Psoas muscle (tissue), 7 donors: ENCODE measurements at regions not wholly inside any gene's neighbourhood (a gene's known extent, or its start where the extent isn't known, plus 50 kb on each side); places are given as distances from the start of the nearest gene placed in this dataset.

ENCODE experiments used
- ATAC-seq, 4 donors: fragments of 200-7000 bp; cut with Tn5 transposase; one replicate each; pipeline ENCODE4 v1.9.1; 2020; ENCODE audit warnings: moderate library complexity in 3 of 4, mild to moderate bottlenecking in 2 of 4
- DNase-seq, 2 donors: peaks; one replicate each; pipeline ENCODE4 v3.0.0-alpha.2; 2020
- H3K27ac ChIP-seq: fragments of 200-600 bp; one replicate; pipeline ENCODE4 v1.8.0; 2022
- H3K27me3 ChIP-seq, 3 donors: fragments of 200-600 bp in 1 of 3; one replicate each; pipeline versions ENCODE4 v1.6.1 to v1.8.0; 2013 to 2022; ENCODE audit warnings: low read length in 2 of 3, mild to moderate bottlenecking in 2 of 3, moderate library complexity in 1 of 3; ENCODE audit not compliant: insufficient read depth in 3 of 3
- H3K36me3 ChIP-seq, 2 donors: fragments of 200-600 bp in 1 of 2; one replicate each; pipeline versions ENCODE4 v1.6.1 to v1.8.0; 2013 to 2022; ENCODE audit warnings: low read depth in 1 of 2, mild to moderate bottlenecking in 1 of 2, moderate library complexity in 1 of 2; ENCODE audit not compliant: insufficient read depth in 1 of 2
- H3K4me1 ChIP-seq: fragments of 200-600 bp; one replicate; pipeline ENCODE4 v1.8.0; 2022
- H3K4me3 ChIP-seq: fragments of 200-600 bp; one replicate; pipeline ENCODE4 v1.8.0; 2022; ENCODE audit warnings: mild to moderate bottlenecking
- H3K9me3 ChIP-seq: fragments of 200-600 bp; one replicate; pipeline ENCODE4 v1.8.0; 2022
- CTCF ChIP-seq: fragments of 200-600 bp; IDR thresholded peaks from one replicate; pipeline ENCODE4 v1.8.0; 2022; ENCODE audit warnings: antibody characterized with exemption
- WGBS, 3 donors: extraction: QIAGEN DNeasy Blood & Tissue Kit; methylation state at CpG; one replicate each; pipeline versions ENCODE4 v1.1.6 to v1.1.7; 2013; 5-methylcytosine and 5-hydroxymethylcytosine counted together
- intact Hi-C, 2 donors: fragments of 100-400 bp; cut with DNase I; formaldehyde crosslinking; loops; one replicate each; pipeline versions ENCODE4 v1.11.0 to v1.14.2; 2022
- donor health status: healthy with polysubstance abuse.
- donor health status: DM: no; HTN: no; CAD: no; lungs with moderate emphysema.
- donor health status: Bipolar disorder and iron deficiency.
- donor health status: healthy.
- donor health status: DM: yes; HTN: yes; CAD: no.
- donor health status: DM: no; HTN: no; CAD: no.
- donor health status: DM: yes; HTN: yes; CAD: no.

GRCh38 chr4:3656416-3657356 lies 109.5 kb upstream of the ADRA2C start:
- Histone ChIP-seq H3K27me3 (peaks cover 0 to 92% (median 29%) of the 10 kb centered on the region in 3 donors), H3K4me1 (no peaks in the 10 kb centered on the region), H3K9me3 (no peaks in the 10 kb centered on the region), H3K36me3 (no peaks in the 10 kb centered on the region), H3K4me3 (no peak overlapping the region), H3K27ac (no peak overlapping the region)
- ATAC-seq, result no peak
- no peak for TF ChIP-seq CTCF
- DNase-seq, result no peak
- 75 to 77% (median 77%) methylated on average over 24 of the region's 24 CpGs for WGBS, 3 donors
- intact Hi-C loops, result no loop called here

- WGBS, 3 donors, result 35 to 44% (median 40%) methylated on average over 8 of the region's 8 CpGs
- intact Hi-C loops, result no loop called here
- Histone ChIP-seq H3K4me1 (no peaks in the 10 kb centered on the region), H3K9me3 (no peaks in the 10 kb centered on the region), H3K36me3 (no peaks in the 10 kb centered on the region), H3K4me3 (no peak overlapping the region), H3K27me3 (peaks cover 0 to 92% (median 32%) of the 10 kb centered on the region in 3 donors), H3K27ac (no peak overlapping the region)
- ATAC-seq, result no peak
- no peak for TF ChIP-seq CTCF
- DNase-seq, result no peak
These were observed 110.2 kb upstream of the ADRA2C start for GRCh38 chr4:3655963-3656362.

GRCh38 chr4:3655485-3655884 lies 110.7 kb upstream of the ADRA2C start:
- H3K27me3 ChIP-seq, result peaks cover 0 to 95% (median 33%) of the 10 kb centered on the region in 3 donors
- H3K4me1 ChIP-seq, result no peaks in the 10 kb centered on the region
- no peaks in the 10 kb centered on the region for H3K9me3 ChIP-seq
- intact Hi-C loops, result no loop called here
- WGBS, 3 donors, result 26 to 37% (median 32%) methylated on average over 8 to 9 of the region's 9 CpGs
- no peak overlapping the region for H3K4me3 ChIP-seq
- H3K27ac ChIP-seq, result no peak overlapping the region
- no peak for ATAC-seq
- no peaks in the 10 kb centered on the region for H3K36me3 ChIP-seq
- TF ChIP-seq CTCF, result no peak
- DNase-seq, result no peak

GRCh38 chr4:3654036-3654807 lies 112.0 kb upstream of the ADRA2C start:
- Histone ChIP-seq H3K27ac (no peak overlapping the region), H3K36me3 (no peaks in the 10 kb centered on the region), H3K27me3 (peaks cover 0 to 91% (median 27%) of the 10 kb centered on the region in 3 donors), H3K4me1 (no peaks in the 10 kb centered on the region), H3K9me3 (no peaks in the 10 kb centered on the region), H3K4me3 (no peak overlapping the region)
- 78 to 86% (median 82%) methylated on average over 30 of the region's 30 CpGs for WGBS, 3 donors
- TF ChIP-seq CTCF, result no peak
- intact Hi-C loops, result no loop called here
- no peak for ATAC-seq
- no peak for DNase-seq
